ENCODE measurements at regions not wholly inside any gene's neighbourhood (a gene's known extent, or its start where the extent isn't known, plus 50 kb on each side); places are given as distances from the start of the nearest gene placed in this dataset.

DNA sequence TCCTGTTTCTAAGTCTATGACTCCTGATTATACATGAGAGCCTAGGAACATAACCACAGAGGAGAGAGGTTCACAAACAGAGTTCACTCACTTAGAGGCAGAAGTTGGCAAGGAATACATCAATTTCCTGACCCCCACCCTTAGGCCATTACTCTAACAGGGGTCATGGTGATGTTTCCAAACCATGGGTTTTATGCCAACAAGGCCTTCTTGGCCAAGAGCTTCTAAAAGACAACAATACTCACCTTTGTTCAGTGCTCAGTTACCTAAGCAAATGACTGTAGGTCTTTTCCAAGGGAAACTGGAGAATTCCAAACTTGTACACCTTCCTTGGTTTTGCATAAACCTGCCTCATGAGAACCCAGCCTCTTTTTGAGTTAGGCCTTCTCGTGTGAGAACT is 52.6 kb downstream of the ERICH4 start:
- TF ChIP-seq, protein P1, sequence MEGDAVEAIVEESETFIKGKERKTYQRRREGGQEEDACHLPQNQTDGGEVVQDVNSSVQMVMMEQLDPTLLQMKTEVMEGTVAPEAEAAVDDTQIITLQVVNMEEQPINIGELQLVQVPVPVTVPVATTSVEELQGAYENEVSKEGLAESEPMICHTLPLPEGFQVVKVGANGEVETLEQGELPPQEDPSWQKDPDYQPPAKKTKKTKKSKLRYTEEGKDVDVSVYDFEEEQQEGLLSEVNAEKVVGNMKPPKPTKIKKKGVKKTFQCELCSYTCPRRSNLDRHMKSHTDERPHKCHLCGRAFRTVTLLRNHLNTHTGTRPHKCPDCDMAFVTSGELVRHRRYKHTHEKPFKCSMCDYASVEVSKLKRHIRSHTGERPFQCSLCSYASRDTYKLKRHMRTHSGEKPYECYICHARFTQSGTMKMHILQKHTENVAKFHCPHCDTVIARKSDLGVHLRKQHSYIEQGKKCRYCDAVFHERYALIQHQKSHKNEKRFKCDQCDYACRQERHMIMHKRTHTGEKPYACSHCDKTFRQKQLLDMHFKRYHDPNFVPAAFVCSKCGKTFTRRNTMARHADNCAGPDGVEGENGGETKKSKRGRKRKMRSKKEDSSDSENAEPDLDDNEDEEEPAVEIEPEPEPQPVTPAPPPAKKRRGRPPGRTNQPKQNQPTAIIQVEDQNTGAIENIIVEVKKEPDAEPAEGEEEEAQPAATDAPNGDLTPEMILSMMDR (conservative IDR thresholded peaks at IDR 0.05), result no peak
- H3K27me3 ChIP-seq (ENCODE audit: control insufficient read depth, insufficient read depth, low read length, poor library complexity, severe bottlenecking), result peaks cover 12% of the 10 kb centered on the region
- H3K36me3 ChIP-seq (ENCODE audit: control insufficient read depth, insufficient read depth, low read length), result no peaks in the 10 kb centered on the region
- WGBS, 2 experiments (ENCODE audit: insufficient coverage in 1 of 2, insufficient read length in 1 of 2), result 48 to 67% methylated on average over 1 of the region's 1 CpG
- no peak overlapping the region for H3K4me3 ChIP-seq (ENCODE audit: low read length)
- no peak overlapping the region for H3K27ac Mint-ChIP-seq
- no peak overlapping the region for H3K4me3 Mint-ChIP-seq
- H3K4me1 Mint-ChIP-seq, result no peaks in the 10 kb centered on the region
- H3K4me1 ChIP-seq (ENCODE audit: control insufficient read depth, insufficient read depth, low read length), result no peaks in the 10 kb centered on the region
- H3K36me3 Mint-ChIP-seq (ENCODE audit: low read depth), result no peaks in the 10 kb centered on the region
- DNase-seq, result no peak
- H3K27me3 Mint-ChIP-seq (ENCODE audit: insufficient read depth), result peaks cover 32% of the 10 kb centered on the region
- H3K9ac ChIP-seq (ENCODE audit: extremely low read depth, low read length, poor library complexity, severe bottlenecking), result no peak overlapping the region
- no peaks in the 10 kb centered on the region for H3K9me3 ChIP-seq (ENCODE audit: control insufficient read depth, low read length)
- no peak overlapping the region for H3K27ac ChIP-seq (ENCODE audit: low read depth, low read length)
- peaks cover 32% of the 10 kb centered on the region for H3K9me3 Mint-ChIP-seq

DNA sequence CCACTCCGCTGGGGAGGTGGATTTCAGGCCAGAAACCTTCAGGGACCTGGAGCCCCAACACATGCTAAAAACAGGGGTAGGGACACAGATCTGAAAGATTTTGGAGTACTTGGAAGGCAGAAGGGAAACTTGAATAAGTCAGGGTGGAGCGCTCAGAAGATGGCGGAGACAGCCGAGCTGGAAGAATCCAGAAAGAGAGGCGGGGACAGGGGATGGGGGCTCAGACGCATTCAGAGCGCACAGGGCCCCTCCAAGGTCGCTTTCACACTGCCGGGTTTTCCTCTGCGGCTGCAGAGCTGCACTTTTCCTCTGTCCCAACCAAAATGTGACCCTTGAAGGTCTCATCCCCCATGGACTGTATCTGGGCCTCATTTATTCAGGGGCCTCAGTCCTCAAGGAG is 56.9 kb downstream of the ERICH4 start:
- Mint-ChIP-seq H3K9me3 (peaks cover 31% of the 10 kb centered on the region), H3K36me3 (ENCODE audit: low read depth) (no peaks in the 10 kb centered on the region)
- WGBS, 2 experiments (ENCODE audit: insufficient coverage in 1 of 2, insufficient read length in 1 of 2), result 92 to 98% methylated on average over 7 to 10 of the region's 10 CpGs

DNA sequence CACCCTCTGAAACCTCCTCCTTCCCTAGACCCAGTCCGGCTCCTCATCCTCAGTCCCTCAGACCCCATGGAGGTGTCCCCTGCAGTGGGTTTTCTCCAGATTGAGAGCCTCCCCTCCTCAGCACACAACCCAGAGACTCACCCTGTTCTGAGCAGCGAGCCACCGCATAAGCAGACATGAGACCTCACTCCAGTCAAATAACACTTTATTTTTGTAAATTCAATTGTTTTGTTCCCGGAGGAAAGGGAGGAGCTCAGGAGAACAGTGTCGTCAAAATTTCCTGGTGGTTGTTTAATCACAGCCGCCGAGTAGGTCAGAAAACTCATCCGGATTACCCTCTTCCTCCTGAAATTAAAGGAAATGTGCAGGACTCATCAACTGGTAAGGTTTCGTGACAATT is 57.5 kb downstream of the ERICH4 start:
- Mint-ChIP-seq H3K36me3 (ENCODE audit: low read depth) (no peaks in the 10 kb centered on the region), H3K27ac (no peak overlapping the region), H3K4me3 (no peak overlapping the region), H3K4me1 (no peaks in the 10 kb centered on the region), H3K9me3 (peaks cover 31% of the 10 kb centered on the region), H3K27me3 (ENCODE audit: insufficient read depth) (peaks cover 44% of the 10 kb centered on the region)
- Histone ChIP-seq H3K4me1 (ENCODE audit: control insufficient read depth, insufficient read depth, low read length) (no peaks in the 10 kb centered on the region), H3K36me3 (ENCODE audit: control insufficient read depth, insufficient read depth, low read length) (no peaks in the 10 kb centered on the region), H3K27ac (ENCODE audit: low read depth, low read length) (no peak overlapping the region), H3K4me3 (ENCODE audit: low read length) (no peak overlapping the region), H3K27me3 (ENCODE audit: control insufficient read depth, insufficient read depth, low read length, poor library complexity, severe bottlenecking) (peaks cover 34% of the 10 kb centered on the region), H3K9ac (ENCODE audit: extremely low read depth, low read length, poor library complexity, severe bottlenecking) (no peak overlapping the region), H3K9me3 (ENCODE audit: control insufficient read depth, low read length) (no peaks in the 10 kb centered on the region)
- peak; percentile 13 for DNase-seq
- TF ChIP-seq, protein P1 (conservative IDR thresholded peaks at IDR 0.05), result no peak
- 90 to 92% methylated on average over 4 to 9 of the region's 9 CpGs for WGBS, 2 experiments (ENCODE audit: insufficient coverage in 1 of 2, insufficient read length in 1 of 2)

More for the DNA sequence above, 56.9 kb downstream of the ERICH4 start:
- TF ChIP-seq, protein P1 (conservative IDR thresholded peaks at IDR 0.05), result no peak
- peaks cover 44% of the 10 kb centered on the region for H3K27me3 Mint-ChIP-seq (ENCODE audit: insufficient read depth)
- Histone ChIP-seq H3K36me3 (ENCODE audit: control insufficient read depth, insufficient read depth, low read length) (no peaks in the 10 kb centered on the region), H3K4me3 (ENCODE audit: low read length) (no peak overlapping the region), H3K27ac (ENCODE audit: low read depth, low read length) (no peak overlapping the region), H3K9ac (ENCODE audit: extremely low read depth, low read length, poor library complexity, severe bottlenecking) (no peak overlapping the region), H3K4me1 (ENCODE audit: control insufficient read depth, insufficient read depth, low read length) (no peaks in the 10 kb centered on the region), H3K9me3 (ENCODE audit: control insufficient read depth, low read length) (no peaks in the 10 kb centered on the region), H3K27me3 (ENCODE audit: control insufficient read depth, insufficient read depth, low read length, poor library complexity, severe bottlenecking) (peaks cover 34% of the 10 kb centered on the region)
- no peak overlapping the region for H3K4me3 Mint-ChIP-seq
- H3K27ac Mint-ChIP-seq, result no peak overlapping the region
- DNase-seq, result no peak
- H3K4me1 Mint-ChIP-seq, result no peaks in the 10 kb centered on the region

All from endodermal cell (in vitro differentiated cells).